NCI-H69 (cell line): ENCODE measurements at regions not wholly inside any gene's neighbourhood (a gene's known extent, or its start where the extent isn't known, plus 50 kb on each side); places are given as distances from the start of the nearest gene placed in this dataset.

Experiments used
- DNase-seq: peaks from one replicate; lab custom pipeline; 2025; lab: John Stamatoyannopoulos, UW

DNA sequence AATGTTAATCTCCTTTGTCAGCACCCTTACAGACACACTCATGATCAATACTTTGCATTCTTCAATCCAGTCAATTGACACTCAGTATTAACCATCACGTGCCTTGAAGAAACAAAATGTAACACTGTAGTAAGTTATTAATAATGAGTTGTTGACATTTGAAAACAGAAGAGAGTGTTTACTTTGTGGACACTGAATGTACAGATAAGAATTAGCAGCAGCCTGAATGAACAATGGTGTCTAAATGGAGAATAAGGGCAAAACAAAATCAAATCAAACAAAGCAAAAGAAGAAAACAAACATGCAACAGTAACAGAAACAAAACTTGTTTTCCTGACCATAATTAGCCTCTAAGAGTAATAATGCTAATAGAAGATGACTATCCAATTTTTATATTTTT is 1191.1 kb upstream of the MIR17HG start:
- DNase-seq = no peak

DNA sequence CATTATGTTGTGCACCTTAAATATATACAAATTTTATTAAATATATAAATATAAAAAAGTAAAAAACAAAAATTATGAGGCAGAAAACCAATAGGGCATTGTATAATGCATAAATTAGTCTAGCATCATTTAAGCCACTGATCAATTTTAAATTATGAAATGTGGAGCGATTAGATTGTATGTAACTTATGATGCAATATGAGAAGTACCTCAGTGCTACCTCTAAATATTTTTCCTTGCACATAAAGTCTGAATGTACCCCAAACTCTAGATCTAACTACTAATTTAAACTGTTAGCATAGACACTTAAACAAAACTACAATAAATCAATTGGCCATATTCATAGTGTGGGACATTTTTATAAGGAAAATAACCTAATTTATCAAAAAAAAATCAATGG is 1178.5 kb upstream of the MIR17HG start:
- DNase-seq = no peak

DNA sequence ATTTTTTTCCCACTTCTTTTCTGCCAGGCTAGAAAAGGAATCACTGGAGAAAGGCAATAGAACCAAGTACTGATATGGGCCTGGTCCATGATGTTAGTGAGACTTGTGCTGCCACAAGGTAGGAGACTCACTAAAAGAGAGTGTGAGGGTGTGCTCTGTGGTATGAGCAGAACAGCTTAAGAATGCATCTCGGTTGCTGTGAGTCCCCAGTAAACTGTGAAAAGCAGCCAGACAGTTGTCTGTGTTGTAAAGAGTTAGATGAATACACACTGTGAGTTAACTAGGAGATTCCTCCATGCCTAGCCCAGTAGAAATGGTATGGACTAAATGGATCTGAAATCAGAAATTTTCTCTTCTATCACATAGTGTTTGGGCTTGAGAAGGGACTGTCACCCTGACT is 1177.3 kb upstream of the MIR17HG start:
- DNase-seq = no peak

DNA sequence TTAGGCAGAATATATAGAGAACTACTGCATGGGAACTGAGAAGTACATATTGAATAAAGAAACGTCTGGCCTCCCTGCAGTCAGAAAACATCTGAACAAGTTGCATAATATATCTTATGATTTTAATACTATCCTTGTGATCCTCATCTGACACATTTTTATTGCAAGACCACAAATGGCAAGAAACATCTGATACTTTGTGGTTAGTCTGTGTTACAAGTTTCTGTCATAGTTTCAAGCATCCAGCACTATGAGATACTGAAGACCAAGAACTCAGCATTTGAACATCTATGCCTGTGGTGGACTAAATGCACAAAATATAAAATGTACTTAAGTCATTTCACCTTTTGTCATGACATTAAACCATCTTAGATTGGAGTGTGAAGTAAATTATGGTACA is 1175.8 kb upstream of the MIR17HG start:
- no peak for DNase-seq

DNA sequence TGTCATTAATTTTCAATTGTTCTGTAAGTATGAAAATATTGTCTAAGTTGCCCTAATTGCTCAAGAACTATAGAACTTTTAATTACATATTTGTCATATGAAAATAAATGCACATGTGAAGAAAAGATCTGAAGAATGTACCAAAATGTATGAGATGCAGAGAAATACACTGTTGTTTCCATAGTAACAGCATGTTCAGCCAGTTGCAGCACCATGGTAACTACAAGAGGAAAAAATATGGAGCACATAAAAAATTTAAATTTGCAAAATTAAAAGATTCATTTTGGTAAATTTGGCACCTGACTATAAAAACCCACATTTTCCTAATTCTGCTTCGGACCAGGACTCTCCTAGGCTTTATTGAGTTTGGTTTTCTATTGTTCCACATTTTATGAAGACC is 1170.0 kb upstream of the MIR17HG start:
- DNase-seq = no peak

DNA sequence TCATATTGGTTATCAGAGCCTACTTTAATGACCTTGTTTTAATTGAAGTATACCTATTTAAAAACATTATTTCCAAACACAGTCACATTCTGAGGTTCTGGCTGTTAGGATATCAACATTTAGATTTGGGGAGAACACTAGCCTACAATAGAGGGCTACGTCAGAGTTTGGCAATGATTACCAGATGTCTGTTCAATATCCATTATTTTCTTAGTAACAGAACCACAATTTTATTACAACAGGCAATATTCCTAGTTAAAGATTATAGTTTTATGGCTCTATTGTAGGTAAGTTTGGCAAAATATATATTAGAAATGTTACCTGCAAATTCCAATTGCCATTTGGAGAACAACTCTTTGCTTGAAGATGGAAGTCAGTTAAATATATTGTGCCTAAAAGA is 1163.1 kb upstream of the MIR17HG start:
- DNase-seq = no peak

DNA sequence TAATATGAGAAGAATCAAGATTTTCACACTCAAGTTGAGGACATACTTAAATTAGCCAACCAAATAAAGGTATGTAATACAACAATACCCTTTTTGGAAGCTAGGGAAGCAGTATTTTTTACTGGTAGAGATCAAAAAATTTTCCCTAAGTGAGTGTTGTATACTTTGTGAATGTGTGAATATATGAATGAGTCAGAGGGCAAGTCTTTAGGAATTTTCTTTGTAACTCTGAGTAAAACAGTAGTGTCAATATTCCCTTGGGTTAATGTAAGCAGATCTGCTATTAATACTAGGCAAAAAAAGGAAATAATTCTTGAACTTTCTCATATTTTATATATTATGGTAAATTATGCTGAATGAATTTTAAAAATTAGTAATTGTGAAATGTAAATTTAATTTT is 1161.8 kb upstream of the MIR17HG start:
- no peak for DNase-seq

DNA sequence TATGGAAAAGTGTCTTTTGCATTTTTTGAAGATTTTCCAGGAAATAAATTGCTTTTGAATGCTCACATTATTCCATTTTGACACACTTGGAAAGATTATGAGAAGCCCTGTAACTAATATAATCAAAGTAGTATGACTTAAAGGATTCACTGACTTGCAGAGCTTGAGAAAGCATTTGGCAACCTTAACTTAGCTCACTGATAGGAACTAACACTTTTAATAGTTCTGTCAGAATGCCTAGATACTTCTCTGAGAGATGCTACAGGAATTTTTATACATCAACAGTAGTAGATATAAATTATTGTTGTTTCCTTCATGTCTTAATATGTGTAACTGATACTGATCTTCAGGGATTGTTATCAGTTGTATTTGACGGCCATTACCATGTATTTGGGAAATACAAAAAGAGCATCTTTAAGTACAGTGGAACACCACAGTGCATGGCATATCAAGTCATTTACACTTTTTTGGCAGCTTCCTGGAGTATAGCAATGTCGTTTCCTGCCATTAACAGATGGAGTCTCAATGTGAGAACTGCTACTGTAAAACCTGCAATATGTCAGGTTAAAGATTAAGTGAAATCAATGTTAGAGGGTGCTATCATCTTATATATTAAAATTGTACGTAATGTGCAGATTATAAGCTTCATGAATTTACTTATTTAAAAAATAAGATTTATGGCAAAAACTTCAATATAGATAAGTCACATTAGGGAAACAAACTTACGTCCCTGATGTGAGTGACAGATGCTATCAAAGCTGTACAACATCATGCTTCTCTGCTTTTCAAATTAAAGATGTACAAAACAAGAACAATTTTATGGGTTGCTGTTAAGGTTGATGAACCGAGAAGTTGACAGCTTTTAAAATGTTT is 1159.8 kb upstream of the MIR17HG start:
- DNase-seq = no peak

DNA sequence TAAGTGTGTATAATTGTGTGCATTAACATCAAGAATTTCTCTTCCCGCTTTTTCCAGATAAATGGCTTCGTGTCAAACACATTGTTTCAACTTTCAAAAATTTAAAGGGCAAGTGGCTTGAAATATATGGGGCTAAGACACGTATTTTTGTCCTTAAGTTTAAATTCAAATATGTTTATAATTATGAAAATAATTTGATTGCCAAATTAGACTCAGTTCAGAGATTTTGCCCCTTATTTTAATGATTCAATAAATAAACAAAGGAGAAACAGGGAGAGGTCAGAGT is 1159.2 kb upstream of the MIR17HG start:
- DNase-seq = no peak

DNA sequence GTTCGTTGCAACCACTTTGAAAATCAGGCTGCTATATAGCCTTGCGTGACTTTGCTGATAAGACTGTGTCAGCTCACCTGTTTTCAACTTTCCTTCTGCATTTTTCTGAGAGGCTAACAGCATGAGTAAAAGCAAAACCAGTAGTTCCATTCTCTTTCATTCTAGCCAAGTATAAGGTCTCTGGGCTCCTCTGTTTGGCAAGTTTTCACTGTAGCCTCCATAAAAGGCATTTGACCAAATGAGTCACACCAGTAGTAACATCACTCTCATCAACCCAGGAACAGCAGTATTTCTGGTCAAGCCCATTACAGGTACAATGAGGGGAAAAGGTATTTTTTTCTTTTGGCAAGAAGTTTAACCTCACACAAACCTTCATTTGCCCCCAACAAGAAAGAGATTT is 1149.8 kb upstream of the MIR17HG start:
- DNase-seq = peak; percentile 46

DNA sequence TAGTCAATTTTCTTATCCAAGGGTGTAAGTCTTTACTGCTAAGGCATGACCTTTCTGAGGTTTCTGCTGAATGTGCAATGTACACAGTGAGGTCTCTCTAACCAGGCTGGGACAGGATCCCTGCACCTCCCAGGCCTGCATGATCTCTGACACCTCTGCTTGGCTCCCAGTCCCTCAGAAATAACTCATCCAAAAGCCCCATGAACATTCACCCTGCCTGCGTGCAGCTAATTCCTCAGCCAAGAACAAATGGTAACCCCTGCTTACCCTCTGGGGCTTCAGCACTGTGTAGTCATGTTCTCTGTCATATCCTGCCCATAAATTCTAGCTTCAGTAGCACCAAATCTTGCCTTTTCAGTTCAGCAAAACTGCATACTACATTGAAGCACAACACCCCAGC is 1146.3 kb upstream of the MIR17HG start:
- no peak for DNase-seq

DNA sequence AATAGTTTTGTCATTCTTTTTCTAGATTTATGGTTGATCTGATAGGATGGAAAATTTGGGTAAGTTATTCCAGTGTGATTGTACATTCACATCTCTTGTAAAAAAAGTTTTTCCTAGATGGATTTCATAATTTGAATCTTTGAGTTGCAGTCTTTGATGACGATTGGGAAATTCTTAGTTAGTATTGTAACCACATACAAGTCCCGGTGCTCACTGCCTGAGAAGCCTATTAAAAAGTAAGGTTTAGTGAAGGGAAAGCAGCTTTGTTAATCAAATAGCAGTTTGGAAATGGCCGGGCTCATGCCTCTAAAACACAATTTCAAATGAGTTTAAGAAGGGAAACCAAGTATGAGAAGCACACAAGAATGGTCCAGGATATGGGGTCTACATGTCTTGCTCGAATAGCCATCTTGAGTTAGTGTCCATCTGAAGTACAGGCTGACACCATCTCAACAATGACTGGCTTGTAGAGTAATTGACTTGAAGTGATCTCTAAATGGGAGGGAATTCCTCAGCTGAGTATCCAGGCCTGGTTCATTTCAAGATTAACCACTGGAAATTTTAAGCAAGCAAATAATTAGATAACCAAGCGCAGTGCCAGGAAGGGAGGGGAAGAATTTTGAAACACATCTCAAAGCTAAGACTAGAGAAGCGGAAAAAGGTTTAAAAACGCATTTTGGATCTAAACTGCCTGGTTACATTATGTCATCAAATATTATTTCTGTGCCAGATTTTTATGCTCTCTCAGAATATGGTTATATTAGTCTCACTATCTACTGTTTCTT is 1145.6 kb upstream of the MIR17HG start:
- DNase-seq = no peak

DNA sequence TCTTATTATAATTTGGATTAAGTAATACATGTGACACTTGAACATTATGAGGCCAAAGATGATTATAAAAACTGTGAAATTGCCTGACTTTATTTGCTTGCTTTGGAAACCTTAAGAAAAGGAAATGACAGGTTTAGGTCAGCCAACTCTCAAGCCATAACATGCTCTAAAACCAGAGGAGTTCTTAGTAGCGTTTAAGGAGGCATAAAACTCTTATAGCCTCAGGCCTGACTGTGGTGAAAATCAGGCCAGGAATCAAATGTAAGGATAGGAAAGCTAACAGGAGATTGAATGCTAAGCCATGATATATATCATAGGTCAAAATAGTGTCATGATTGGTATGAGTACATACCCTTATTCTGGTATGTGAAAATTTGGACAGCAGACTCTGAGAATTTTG is 1142.4 kb upstream of the MIR17HG start:
- no peak for DNase-seq

DNA sequence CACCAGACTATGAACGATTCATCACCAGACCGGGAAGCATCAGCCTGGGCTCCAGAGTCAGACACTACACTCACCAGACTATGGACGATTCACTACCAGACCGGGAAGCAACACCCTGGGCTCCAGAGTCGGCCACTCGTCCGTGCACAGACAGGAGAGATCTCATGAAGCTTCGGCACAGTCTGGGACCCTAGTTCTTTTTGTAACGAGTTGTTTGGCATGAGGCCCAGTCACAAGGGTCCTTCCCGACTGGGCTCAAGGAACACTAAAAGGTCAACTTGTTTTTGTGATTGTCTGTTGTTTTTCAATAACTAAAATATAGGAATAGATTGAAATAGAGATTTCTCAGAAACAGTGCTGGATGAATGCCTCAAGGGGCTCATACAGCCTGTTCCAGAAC is 1141.6 kb upstream of the MIR17HG start:
- no peak for DNase-seq

DNA sequence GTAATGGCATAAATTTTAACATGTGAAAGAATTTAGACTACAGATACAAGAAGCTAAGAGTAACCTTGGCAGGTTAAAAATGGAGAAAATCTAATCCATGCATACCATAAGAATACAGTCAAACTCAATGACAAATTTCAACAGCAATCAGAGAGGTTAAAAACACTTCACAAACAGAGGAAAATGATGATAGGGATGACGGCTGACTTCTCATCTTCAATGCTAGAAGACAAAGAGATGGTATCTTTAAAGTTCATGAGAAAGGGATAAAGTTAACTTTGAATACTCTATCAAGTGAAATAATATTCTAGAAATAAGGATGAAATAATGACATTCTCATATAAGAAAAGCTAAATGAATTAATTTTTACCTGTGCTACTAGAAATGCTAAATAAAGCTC is 1130.2 kb upstream of the MIR17HG start:
- no peak for DNase-seq

DNA sequence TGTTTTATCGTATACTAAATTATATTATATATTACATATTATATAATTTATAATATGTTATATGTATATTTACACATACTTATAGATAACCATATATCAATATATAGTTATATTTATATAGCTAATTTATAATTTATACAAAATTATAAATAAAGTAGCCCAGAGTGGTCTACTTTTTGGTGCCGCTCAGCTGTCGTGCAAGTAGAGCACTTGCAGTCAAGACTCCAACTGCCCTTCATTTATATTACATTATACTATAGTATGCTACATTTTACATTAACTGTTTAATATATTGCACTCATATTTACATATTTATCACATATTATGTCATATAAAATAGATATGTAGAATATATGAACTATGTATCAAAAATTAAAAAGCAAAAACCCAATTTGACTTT is 1124.7 kb upstream of the MIR17HG start:
- DNase-seq = no peak

DNA sequence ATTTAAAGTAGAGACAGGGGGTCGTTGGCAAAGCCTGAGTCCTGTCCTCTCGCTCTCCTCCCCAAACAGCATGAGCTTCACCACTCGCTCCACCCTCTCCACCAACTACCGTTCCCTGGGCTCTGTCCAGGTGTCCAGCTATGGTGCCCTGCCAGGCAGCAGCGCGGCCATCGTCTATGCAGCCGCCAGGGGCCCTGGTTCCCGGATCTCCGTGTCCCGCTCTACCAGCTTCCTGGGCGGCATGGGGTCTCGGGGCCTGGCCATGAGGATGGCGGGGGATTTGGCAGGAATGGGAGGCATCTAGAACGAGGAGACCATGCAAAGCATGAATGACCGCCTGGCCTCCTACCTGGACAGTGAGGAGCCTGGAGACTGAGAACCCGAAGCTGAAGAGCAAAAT is 1117.2 kb upstream of the MIR17HG start:
- DNase-seq = no peak

DNA sequence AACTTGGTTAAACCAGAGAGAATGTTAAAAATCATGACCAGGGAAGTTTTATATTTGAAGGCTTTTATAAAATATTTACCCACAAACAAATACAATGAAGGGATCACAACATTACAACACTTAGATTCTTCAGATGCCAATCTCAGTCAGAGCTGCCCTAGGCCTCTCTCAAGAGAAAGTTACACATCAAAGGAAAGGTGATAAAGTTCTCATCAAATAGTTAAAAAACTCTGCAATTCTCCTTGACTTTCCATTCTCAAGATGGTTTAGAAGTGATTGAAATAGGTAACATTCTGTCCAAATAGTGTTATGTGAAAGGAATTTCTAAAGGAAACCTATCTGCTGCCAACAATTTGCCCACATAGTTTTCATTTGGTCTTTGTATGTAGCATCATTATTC is 1115.2 kb upstream of the MIR17HG start:
- no peak for DNase-seq

DNA sequence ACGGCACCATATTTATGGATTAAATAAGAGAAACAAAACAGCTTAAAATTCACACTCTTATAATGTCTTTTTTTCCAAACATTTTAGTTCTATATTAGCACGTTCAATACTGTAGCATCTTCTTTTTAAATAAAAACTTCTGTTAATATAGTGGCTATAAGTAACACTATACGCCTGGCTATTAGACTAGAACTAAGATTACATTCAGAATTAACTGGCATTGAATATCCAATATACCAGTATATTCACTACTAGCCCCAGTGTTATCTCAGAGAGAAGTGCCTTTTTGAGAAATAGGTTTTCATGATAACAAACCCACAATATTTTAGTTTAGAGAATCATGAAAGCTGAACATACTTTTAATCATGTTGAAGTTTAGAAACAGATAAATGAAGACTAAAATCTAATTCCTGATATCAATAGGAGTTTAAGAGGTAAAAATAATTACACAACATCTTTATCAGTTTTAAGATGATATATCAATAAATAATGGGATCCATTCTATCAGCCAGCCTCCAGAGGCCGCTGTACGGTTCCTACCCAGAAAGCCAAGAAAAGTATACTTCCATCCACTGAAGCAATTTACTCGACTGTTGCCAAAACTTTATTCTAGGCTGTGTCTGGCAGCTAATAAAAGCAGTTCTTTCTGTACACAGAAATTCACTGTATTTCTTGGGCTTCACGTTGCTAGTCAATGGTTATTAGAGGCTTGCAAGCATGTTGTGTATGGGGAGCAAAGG is 1113.4 kb upstream of the MIR17HG start:
- no peak for DNase-seq

DNA sequence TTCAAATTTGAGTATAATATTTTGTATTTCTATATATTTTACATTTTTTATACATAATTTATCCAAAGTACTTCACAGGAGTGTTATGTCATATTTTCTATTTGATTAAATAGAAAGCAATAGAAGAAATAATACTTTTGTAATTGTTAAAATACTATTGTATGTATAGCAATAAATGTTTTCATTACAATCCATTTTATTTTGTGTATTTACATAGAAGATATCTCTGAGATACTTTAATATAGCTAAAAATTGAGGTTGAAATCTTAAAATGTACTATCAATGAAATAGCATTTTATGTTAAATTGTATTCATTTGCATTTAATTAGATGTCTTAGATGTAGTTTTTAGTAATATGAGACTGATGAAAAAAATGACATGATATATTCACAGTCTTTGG is 1109.6 kb upstream of the MIR17HG start:
- no peak for DNase-seq

DNA sequence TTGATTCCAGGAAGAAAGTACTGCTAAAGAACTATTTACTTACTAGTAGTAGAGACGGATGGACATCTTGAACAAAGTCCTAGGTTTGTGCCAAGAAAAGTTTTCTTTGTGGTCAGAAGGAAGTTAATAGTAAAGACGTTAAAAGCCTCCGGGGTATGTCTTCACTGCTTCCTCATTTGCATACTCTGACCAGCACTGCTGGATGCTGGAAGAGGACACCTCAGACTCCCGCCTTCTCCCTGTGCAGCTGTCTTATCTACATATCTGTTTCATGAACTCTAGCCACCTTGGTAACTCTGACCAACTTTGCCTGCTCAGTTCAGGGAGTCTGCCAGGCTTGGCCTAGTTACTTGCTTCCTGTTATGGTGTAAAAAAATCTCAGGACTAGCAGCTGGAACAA is 1109.1 kb upstream of the MIR17HG start:
- no peak for DNase-seq

DNA sequence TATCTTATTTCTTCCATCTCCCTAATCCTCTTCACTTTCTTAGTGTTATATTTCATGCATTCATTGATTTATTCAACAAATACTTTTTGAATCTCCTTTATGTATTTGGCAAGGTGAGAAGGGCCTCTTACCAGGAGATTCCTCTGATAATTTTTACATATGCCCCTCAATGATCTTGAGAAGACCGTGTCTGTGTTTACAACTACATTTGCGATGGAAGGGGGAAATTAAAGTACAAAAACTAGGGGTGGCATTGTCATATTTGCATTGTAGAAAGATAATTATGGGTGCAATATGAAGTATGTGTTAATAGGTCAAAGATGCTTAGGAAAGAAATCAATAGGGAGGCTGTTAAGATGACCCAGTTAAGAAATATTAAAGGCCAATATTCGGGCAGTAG is 1108.4 kb upstream of the MIR17HG start:
- DNase-seq = no peak

DNA sequence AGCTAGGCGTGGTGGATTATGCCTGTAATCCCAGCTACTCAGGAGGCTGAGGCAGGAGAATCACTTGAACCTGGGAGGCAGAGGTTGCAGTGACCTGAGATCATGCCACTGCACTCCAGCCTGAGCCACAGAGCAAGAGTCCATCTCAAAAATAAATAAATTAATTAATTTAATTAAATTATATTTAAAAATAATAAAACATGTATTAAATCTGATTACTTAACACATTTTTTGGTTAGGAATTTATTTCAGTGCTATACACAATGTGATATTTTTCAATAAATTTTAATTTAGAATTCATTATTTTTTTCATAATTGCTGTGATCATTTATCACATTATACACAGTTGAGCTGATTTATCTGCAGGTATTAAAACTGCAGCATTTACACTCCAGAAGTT is 1101.5 kb upstream of the MIR17HG start:
- no peak for DNase-seq
